ENCODE measurements at regions not wholly inside any gene's neighbourhood (a gene's known extent, or its start where the extent isn't known, plus 50 kb on each side); places are given as distances from the start of the nearest gene placed in this dataset.

- Histone ChIP-seq H3K4me1 (ENCODE audit: control insufficient read depth in 2 of 2, insufficient read depth in 2 of 2, low read length in 2 of 2) (no peaks in the 10 kb centered on the region), H3K4me2 (replicated peaks; ENCODE audit: low read depth, low read length, poor library complexity, severe bottlenecking) (no peak overlapping the region), H2AFZ (ENCODE audit: insufficient read depth, low read depth, low read length, poor library complexity, severe bottlenecking) (no peak overlapping the region), H3K9ac (ENCODE audit: low read length) (no peak overlapping the region), H3K27me3 (replicated peaks in 1 of 4; ENCODE audit: control extremely low read depth in 1 of 4, control insufficient read depth in 3 of 4, insufficient read depth in 4 of 4, low read length in 3 of 4) (no peaks in the 10 kb centered on the region), H4K20me1 (ENCODE audit: control insufficient read depth, insufficient read depth, low read length, poor library complexity, severe bottlenecking) (no peaks in the 10 kb centered on the region), H3K79me2 (ENCODE audit: control insufficient read depth, insufficient read depth, low read length) (no peaks in the 10 kb centered on the region), H3K9me3 (ENCODE audit: control extremely low read depth in 1 of 3, control insufficient read depth in 2 of 3, insufficient read depth in 1 of 3, low read length in 2 of 3) (no peaks in the 10 kb centered on the region), H3K4me3 (ENCODE audit: control extremely low read depth in 1 of 5, extremely low read depth in 1 of 5, insufficient read depth in 1 of 5, low read depth in 2 of 5, low read length in 4 of 5) (no peak overlapping the region), H3K36me3 (replicated peaks in 1 of 2; ENCODE audit: control extremely low read depth in 1 of 2, control insufficient read depth in 1 of 2, extremely low read depth in 1 of 2, insufficient read depth in 2 of 2, low read length in 1 of 2) (no peaks in the 10 kb centered on the region), H3K27ac (ENCODE audit: low read length in 2 of 2) (no peak overlapping the region)
- no peak for ATAC-seq (ENCODE audit: low read depth)
- DNase-seq = no peak
- H3K4me3 Mint-ChIP-seq = no peak overlapping the region
- H3K27me3 Mint-ChIP-seq = no peaks in the 10 kb centered on the region
- no peaks in the 10 kb centered on the region for H3K9me3 Mint-ChIP-seq (ENCODE audit: insufficient read depth)
- TF ChIP-seq EZH2 (IDR thresholded peaks at IDR 0.05; ENCODE audit: borderline replicate concordance, insufficient read depth, low read depth, low read length, poor library complexity, severe bottlenecking) = no peak
- TF ChIP-seq CTCF (IDR thresholded peaks at IDR 0.05) = no peak
- no peak overlapping the region for H3K27ac Mint-ChIP-seq
- intact Hi-C loops (cut with micrococcal nuclease) = no loop called here
- ChIA-PET POLR2A (no interaction called here), CTCF (interaction anchor here (1.3 kb wide), 1 partner anchor 8 kb away, joined by 3 read pairs; no protein-coding TSS in a partner anchor)
- H3K4me1 Mint-ChIP-seq = no peaks in the 10 kb centered on the region
Measured at GRCh38 chr9:85158512-85158911, 489.0 kb downstream of the NTRK2 start.

GRCh38 chr9:85157772-85158171 lies 488.2 kb downstream of the NTRK2 start:
- Histone ChIP-seq H3K4me1 (ENCODE audit: control insufficient read depth in 2 of 2, insufficient read depth in 2 of 2, low read length in 2 of 2) (no peaks in the 10 kb centered on the region), H3K4me2 (replicated peaks; ENCODE audit: low read depth, low read length, poor library complexity, severe bottlenecking) (no peak overlapping the region), H3K4me3 (ENCODE audit: control extremely low read depth in 1 of 5, extremely low read depth in 1 of 5, insufficient read depth in 1 of 5, low read depth in 2 of 5, low read length in 4 of 5) (no peak overlapping the region), H3K79me2 (ENCODE audit: control insufficient read depth, insufficient read depth, low read length) (no peaks in the 10 kb centered on the region), H4K20me1 (ENCODE audit: control insufficient read depth, insufficient read depth, low read length, poor library complexity, severe bottlenecking) (no peaks in the 10 kb centered on the region), H3K27me3 (replicated peaks in 1 of 4; ENCODE audit: control extremely low read depth in 1 of 4, control insufficient read depth in 3 of 4, insufficient read depth in 4 of 4, low read length in 3 of 4) (no peaks in the 10 kb centered on the region), H2AFZ (ENCODE audit: insufficient read depth, low read depth, low read length, poor library complexity, severe bottlenecking) (no peak overlapping the region), H3K9me3 (ENCODE audit: control extremely low read depth in 1 of 3, control insufficient read depth in 2 of 3, insufficient read depth in 1 of 3, low read length in 2 of 3) (no peaks in the 10 kb centered on the region), H3K36me3 (replicated peaks in 1 of 2; ENCODE audit: control extremely low read depth in 1 of 2, control insufficient read depth in 1 of 2, extremely low read depth in 1 of 2, insufficient read depth in 2 of 2, low read length in 1 of 2) (no peaks in the 10 kb centered on the region), H3K9ac (ENCODE audit: low read length) (no peak overlapping the region), H3K27ac (ENCODE audit: low read length in 2 of 2) (no peak overlapping the region)
- intact Hi-C loops (cut with micrococcal nuclease) = no loop called here
- ChIA-PET CTCF (interaction anchor here (1.3 kb wide), 1 partner anchor 9 kb away, joined by 3 read pairs; no protein-coding TSS in a partner anchor), POLR2A (no interaction called here)
- 100% methylated on average over 1 of the region's 6 CpGs for WGBS (ENCODE audit: insufficient coverage)
- Mint-ChIP-seq H3K9me3 (ENCODE audit: insufficient read depth) (no peaks in the 10 kb centered on the region), H3K27ac (no peak overlapping the region), H3K4me3 (no peak overlapping the region), H3K27me3 (no peaks in the 10 kb centered on the region), H3K4me1 (no peaks in the 10 kb centered on the region)
- ATAC-seq (ENCODE audit: low read depth) (no peak), DNase-seq (no peak)
- TF ChIP-seq EZH2 (IDR thresholded peaks at IDR 0.05; ENCODE audit: borderline replicate concordance, insufficient read depth, low read depth, low read length, poor library complexity, severe bottlenecking) (no peak), CTCF (IDR thresholded peaks at IDR 0.05) (no peak)

Measured in B cell (primary cell).